ENCODE measurements at regions not wholly inside any gene's neighbourhood (a gene's known extent, or its start where the extent isn't known, plus 50 kb on each side); places are given as distances from the start of the nearest gene placed in this dataset.

- DNase-seq (ENCODE audit: low read depth in 4 of 4, low spot score in 3 of 4) = no peak
These were observed 468.4 kb downstream of the FOXO1 start for GRCh38 chr13:40197936-40198595.

DNA sequence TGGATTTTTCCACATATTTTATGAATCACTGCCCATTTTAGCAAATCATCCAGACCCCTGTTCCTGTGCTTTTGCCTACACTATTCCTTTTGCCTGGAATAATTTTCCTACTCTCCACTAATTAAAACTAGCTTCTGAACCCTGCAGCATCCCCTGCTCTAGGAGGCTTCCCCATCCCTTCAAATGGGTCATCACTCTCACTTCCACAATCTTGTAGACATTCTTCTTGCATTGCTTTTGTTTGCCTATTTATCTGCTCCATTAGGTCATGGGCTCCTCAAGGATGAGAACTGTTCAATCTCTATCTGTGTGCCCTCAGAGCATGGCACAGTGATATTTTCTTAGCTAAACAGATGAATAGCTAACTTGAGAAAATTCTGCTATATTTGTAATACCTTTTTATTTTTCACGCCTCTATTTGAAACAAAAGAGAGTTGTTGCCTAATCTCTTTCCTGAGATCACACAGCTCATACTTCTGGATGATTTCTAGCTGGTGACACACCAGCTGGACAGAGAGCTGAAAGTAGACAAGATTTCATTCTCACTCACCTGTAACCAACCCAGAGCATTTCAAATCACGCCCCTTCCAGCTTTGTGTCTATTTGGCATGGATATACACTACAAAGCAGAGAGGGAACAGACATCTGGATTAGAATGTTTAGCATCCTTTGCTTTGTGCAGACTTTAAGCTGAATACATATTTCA lies 466.0 kb downstream of the FOXO1 start:
- DNase-seq (ENCODE audit: low read depth in 4 of 4, low spot score in 3 of 4) = no peak

DNA sequence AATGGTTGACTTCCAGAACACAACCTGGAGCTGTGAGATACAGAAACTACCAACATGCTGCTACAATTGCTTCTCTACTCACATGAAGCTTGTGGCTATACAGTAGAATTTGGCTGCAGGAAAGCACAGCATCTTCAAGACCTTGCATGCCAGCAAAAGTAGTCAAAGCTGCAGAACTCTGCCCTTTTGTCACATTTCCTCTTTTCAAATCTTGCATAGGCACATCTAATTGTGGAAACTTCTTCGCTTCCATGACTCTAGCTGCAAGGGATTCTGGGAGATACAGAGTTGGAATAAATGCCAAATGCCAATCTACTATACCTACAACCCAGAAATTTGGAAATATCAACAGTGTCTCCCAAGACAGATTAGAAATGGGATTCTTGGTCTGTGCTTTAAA lies 462.2 kb downstream of the FOXO1 start:
- no peak for DNase-seq (ENCODE audit: low read depth in 4 of 4, low spot score in 3 of 4)

- DNase-seq (ENCODE audit: low read depth in 4 of 4, low spot score in 3 of 4) = no peak
These were observed 460.6 kb downstream of the FOXO1 start for GRCh38 chr13:40205771-40206240.

DNA sequence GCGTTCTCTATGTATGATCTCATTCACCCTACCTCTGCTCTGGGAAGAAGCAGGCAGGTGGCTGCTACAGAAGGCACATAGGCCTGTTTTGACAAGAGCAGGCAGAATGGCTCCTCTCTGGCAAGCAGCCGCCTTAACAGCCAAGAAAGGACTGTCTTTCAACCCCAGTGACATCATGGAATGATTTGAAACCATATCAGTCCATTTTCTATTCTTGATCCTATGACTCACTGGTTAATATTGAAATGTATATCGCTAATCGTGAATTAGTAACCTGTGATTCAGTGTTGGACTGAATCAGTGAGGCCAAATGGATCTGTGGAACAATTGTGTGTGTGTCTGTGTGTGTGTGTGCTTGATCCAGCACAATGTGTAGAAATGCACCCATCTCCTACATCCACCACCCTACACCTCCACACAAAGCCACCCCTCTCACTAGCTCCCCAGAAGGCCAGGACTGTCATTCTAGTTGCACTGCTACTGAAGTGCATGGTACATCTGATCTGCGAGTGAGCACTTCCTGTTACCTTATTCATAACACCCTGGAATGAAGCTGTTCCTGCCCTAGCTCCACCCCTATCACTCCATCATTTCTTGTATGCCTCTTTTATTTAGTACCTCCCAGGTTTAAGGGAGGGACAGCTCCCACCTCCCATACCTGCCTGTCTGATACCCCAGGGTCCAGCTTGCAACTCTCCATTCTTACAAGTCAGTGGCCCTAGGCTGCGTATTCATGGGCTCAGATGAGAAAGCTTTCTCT lies 460.0 kb downstream of the FOXO1 start:
- DNase-seq (ENCODE audit: low read depth in 4 of 4, low spot score in 3 of 4) = no peak

DNA sequence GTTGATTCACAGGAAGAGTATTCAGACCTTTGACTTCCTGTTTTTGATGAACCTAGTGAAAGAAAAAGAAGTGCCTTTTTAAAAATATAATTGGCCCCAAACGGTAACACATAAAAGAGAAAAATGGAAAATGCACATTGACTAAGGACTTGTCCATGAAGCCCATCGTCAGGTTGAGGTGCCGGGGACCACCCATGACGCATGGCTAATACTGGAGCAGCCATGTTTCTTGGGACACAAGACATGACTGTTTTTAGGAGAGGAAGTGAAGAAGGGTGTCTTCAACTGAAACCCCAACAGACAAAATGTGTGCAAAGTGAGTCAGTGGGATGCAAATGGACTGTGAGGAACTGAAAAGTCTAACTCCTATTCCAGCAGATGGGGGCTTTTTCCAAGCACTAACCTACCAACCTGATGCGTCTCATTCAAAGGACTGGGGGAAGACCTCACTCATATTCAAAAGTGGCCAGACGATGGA lies 459.4 kb downstream of the FOXO1 start:
- no peak for DNase-seq (ENCODE audit: low read depth in 4 of 4, low spot score in 3 of 4)

DNA sequence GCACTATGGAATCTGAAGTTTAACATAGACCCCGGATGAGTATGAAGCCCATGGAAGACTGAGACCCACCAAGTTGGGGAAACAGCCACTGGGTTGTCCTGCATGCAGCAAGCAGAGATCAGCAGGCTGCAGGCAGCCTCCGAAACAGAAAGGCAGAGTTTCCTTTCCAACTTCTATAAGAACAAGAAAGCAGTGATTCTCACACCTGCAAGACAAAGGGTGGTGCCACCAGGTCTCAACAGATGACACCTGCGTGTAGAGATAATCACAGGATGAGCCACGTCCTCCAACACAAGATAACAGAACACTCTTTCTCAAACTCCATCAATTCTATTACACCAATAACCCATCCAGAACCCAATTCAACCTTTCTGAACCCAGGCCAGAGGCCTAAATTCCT lies 457.9 kb downstream of the FOXO1 start:
- no peak for DNase-seq (ENCODE audit: low read depth in 4 of 4, low spot score in 3 of 4)

- no peak for DNase-seq (ENCODE audit: low read depth in 4 of 4, low spot score in 3 of 4)
These were observed 455.4 kb downstream of the FOXO1 start for GRCh38 chr13:40210865-40211585.

DNA sequence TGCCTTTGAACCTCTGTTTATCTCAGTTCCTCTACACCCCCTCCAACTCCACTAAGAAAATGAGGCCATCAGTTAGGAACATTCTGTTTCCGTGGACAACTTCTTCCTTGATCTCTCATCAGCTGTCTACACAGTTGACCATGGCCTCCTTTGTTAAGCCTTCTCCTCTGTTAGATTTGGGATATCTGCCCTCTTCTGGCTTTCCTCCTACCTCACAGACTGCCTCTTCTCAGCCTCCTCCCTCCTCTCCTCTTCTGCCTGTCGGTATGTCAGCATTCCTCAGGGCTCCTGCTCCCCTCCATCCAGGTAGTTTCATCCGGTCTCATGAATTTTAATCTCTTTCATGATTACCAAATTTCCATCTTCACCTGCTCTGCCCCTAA lies 454.9 kb downstream of the FOXO1 start:
- no peak for DNase-seq (ENCODE audit: low read depth in 4 of 4, low spot score in 3 of 4)

- no peak for DNase-seq (ENCODE audit: low read depth in 4 of 4, low spot score in 3 of 4)
These were observed 452.7 kb downstream of the FOXO1 start for GRCh38 chr13:40213779-40214178.

- no peak for DNase-seq (ENCODE audit: low read depth in 4 of 4, low spot score in 3 of 4)
These were observed 451.1 kb downstream of the FOXO1 start for GRCh38 chr13:40215311-40215710.

DNA sequence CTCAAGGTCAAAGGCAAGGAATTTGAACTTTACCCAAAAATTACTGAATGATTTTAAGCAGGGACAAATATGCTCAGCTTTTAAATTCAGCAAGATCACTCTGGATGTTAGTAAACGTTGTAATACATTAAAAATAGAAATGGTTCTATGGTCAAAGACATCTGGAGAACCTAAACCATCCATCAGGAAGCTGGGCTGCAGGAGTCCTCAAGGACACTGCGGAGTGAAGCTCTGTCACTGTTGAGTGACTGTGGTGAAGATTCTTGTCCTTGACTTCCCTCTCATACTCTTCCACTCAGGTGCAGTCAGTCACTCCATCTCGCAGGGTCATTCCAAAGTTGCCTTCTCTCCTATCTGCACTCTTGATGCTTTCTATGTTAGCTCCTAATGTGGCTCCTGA lies 450.7 kb downstream of the FOXO1 start:
- no peak for DNase-seq (ENCODE audit: low read depth in 4 of 4, low spot score in 3 of 4)

GRCh38 chr13:40217675-40218074 lies 448.8 kb downstream of the FOXO1 start:
- DNase-seq (ENCODE audit: low read depth in 4 of 4, low spot score in 3 of 4) = no peak

GRCh38 chr13:40220299-40220935 lies 446.0 kb downstream of the FOXO1 start:
- no peak for DNase-seq (ENCODE audit: low read depth in 4 of 4, low spot score in 3 of 4)

GRCh38 chr13:40221131-40221459 lies 445.3 kb downstream of the FOXO1 start:
- no peak for DNase-seq (ENCODE audit: low read depth in 4 of 4, low spot score in 3 of 4)

- DNase-seq (ENCODE audit: low read depth in 4 of 4, low spot score in 3 of 4) = no peak
These were observed 444.8 kb downstream of the FOXO1 start for GRCh38 chr13:40221460-40222201.

GRCh38 chr13:40223585-40223984 lies 442.9 kb downstream of the FOXO1 start:
- DNase-seq (ENCODE audit: low read depth in 4 of 4, low spot score in 3 of 4) = no peak

- no peak for DNase-seq (ENCODE audit: low read depth in 4 of 4, low spot score in 3 of 4)
These were observed 437.9 kb downstream of the FOXO1 start for GRCh38 chr13:40228496-40228895.

GRCh38 chr13:40228990-40229389 lies 437.5 kb downstream of the FOXO1 start:
- DNase-seq (ENCODE audit: low read depth in 4 of 4, low spot score in 3 of 4) = no peak

DNA sequence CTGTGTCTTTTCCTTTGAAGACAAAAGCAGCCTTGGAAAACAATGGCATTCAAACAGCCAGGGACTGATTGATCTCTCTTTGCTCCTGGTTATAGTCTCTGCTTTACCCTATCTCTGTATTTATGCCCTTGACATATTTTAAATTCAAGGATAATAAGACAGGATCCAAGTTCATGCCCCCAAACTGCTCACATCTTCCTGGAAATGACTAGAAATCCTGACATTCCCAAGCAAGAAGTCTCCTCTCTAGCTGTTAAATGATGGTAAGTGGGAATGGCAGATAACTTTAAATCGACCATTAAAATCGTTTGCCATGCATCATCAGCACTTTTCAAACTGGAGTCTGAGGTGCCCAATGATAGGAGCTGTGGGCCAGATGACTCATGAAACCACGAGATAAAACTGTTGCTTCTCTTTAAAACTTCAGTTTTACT lies 435.6 kb downstream of the FOXO1 start:
- no peak for DNase-seq (ENCODE audit: low read depth in 4 of 4, low spot score in 3 of 4)

Data from right renal pelvis (tissue), 4 donors.